ENCODE measurements at regions not wholly inside any gene's neighbourhood (a gene's known extent, or its start where the extent isn't known, plus 50 kb on each side); places are given as distances from the start of the nearest gene placed in this dataset.
"Not testable (repeated sequence)": the region's sequence is repeated elsewhere in the genome, so short reads cannot be mapped to it uniquely, and the experiment has no call there.

- no peak for ATAC-seq (replicated peaks in 1 of 2)
- H3K27ac Mint-ChIP-seq, result no peak overlapping the region
- no peak for DNase-seq
- H3K27me3 Mint-ChIP-seq (ENCODE audit: low read depth), result no peaks in the 10 kb centered on the region
- H3K4me1 Mint-ChIP-seq (ENCODE audit: low read depth), result no peaks in the 10 kb centered on the region
- peaks cover 4 to 6% of the 10 kb centered on the region in 2 donors for H3K9me3 Mint-ChIP-seq
- H3K4me3 Mint-ChIP-seq, result no peak overlapping the region
- H3K36me3 Mint-ChIP-seq (ENCODE audit: insufficient read depth in 2 of 2), result no peaks in the 10 kb centered on the region
Observed at GRCh38 chr2:129024796-129025195, 706.1 kb upstream of the HS6ST1 start.

DNA sequence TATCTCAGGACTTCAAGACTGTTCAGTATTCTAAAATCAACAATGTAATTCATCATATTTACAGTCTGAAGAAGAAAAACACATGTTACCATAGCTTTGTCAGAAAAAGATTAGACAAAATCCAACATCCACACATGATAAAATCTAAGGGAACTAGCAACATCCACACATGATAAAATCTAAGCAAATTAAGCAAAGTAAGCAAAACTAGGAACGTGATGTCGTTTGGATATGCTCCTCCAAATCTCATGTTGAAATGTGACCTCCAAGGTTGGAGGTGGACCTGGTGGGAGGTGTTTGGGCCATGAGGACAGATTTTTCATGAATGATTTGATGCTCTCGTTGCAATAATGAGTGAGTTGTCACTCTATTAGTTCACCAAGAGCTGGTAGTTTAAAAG is 717.3 kb upstream of the HS6ST1 start:
- Mint-ChIP-seq H3K9me3 (peaks cover 3 to 6% of the 10 kb centered on the region in 2 donors), H3K27ac (no peak overlapping the region), H3K27me3 (ENCODE audit: low read depth) (no peaks in the 10 kb centered on the region), H3K4me3 (no peak overlapping the region), H3K36me3 (ENCODE audit: insufficient read depth in 2 of 2) (peaks cover 0 to 1% of the 10 kb centered on the region in 2 donors), H3K4me1 (ENCODE audit: low read depth) (no peaks in the 10 kb centered on the region)
- DNase-seq (no peak), ATAC-seq (replicated peaks in 1 of 2) (no peak)

DNA sequence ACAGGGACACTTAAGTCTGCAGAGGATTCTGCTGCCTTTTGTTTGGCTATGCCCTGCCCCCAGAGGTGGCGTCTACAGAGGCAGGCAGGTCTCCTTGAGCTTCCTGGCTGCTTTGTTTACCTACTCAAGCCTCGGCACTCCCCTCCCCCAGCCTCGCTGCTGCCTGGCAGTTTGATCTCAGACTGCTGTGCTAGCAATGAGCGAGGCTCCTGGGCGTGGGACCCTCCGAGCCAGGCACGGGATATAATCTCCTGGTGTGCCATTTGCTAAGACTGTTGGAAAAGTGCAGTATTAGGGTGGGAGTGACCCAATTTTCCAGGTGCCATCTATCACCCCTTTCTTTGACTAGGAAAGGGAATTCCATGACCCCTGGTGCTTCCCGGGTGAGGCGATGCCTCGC is 725.0 kb upstream of the HS6ST1 start:
- not testable (repeated sequence) for ATAC-seq (replicated peaks in 1 of 2); H3K27ac Mint-ChIP-seq; H3K4me1 Mint-ChIP-seq (ENCODE audit: low read depth); H3K36me3 Mint-ChIP-seq (ENCODE audit: insufficient read depth in 2 of 2); H3K4me3 Mint-ChIP-seq; H3K27me3 Mint-ChIP-seq (ENCODE audit: low read depth); DNase-seq
- peaks cover 8 to 13% of the 10 kb centered on the region in 2 donors for H3K9me3 Mint-ChIP-seq

DNA sequence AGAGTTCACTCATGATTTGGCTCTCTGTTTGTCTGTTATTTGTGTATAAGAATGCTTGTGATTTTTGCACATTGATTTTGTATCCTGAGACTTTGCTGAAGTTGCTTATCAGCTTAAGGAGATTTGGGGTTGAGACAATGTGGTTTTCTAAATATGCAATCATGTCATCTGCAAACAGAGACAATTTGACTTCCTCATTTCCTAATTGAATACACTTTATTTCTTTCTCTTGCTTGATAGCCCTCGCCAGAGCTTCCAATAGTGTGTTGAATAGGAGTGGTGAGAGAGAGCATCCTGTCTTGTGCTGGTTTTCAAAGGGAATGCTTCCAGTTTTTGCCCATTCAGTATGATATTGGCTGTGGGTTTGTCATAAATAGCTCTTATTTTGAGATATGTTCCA is 727.8 kb upstream of the HS6ST1 start:
- H3K27ac Mint-ChIP-seq; DNase-seq; H3K9me3 Mint-ChIP-seq; H3K4me3 Mint-ChIP-seq; H3K27me3 Mint-ChIP-seq (ENCODE audit: low read depth); H3K4me1 Mint-ChIP-seq (ENCODE audit: low read depth); H3K36me3 Mint-ChIP-seq (ENCODE audit: insufficient read depth in 2 of 2); ATAC-seq (replicated peaks in 1 of 2): not testable (repeated sequence)

GRCh38 chr2:129050101-129050500 is 731.4 kb upstream of the HS6ST1 start:
- Mint-ChIP-seq H3K36me3 (ENCODE audit: insufficient read depth in 2 of 2) (no peaks in the 10 kb centered on the region), H3K27me3 (ENCODE audit: low read depth) (no peaks in the 10 kb centered on the region), H3K4me1 (ENCODE audit: low read depth) (no peaks in the 10 kb centered on the region), H3K9me3 (peaks cover 2 to 6% of the 10 kb centered on the region in 2 donors), H3K4me3 (no peak overlapping the region), H3K27ac (no peak overlapping the region)
- ATAC-seq (replicated peaks in 1 of 2) (no peak), DNase-seq (no peak)

GRCh38 chr2:129055242-129055641 is 736.6 kb upstream of the HS6ST1 start:
- no peak for ATAC-seq (replicated peaks in 1 of 2)
- H3K4me3 Mint-ChIP-seq, result no peak overlapping the region
- H3K27me3 Mint-ChIP-seq (ENCODE audit: low read depth), result no peaks in the 10 kb centered on the region
- DNase-seq, result no peak
- no peak overlapping the region for H3K27ac Mint-ChIP-seq
- no peaks in the 10 kb centered on the region for H3K4me1 Mint-ChIP-seq (ENCODE audit: low read depth)
- peaks cover 0 to 4% of the 10 kb centered on the region in 2 donors for H3K9me3 Mint-ChIP-seq
- no peaks in the 10 kb centered on the region for H3K36me3 Mint-ChIP-seq (ENCODE audit: insufficient read depth in 2 of 2)

DNA sequence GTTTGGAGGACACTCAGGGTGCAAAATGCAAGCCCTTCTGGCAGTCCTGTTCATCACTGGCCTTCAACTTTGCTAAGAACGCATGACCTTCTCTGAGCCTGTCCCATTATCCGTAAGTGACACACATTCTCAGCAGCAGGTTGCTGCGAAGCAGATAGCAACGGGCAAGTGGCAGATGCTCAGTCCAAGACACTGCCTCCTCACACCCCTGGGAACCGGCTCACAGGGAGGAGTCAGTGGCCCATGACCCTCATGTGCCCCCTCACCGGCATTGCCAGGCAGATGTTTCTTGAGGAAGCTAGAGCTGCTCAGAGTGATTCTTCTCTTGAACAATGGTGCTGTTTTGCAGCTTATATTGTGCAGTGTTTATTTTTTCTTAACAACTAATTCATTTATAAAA is 737.2 kb upstream of the HS6ST1 start:
- Mint-ChIP-seq H3K4me1 (ENCODE audit: low read depth) (no peaks in the 10 kb centered on the region), H3K27me3 (ENCODE audit: low read depth) (no peaks in the 10 kb centered on the region), H3K4me3 (no peak overlapping the region), H3K27ac (no peak overlapping the region), H3K9me3 (peaks cover 0 to 3% of the 10 kb centered on the region in 2 donors), H3K36me3 (ENCODE audit: insufficient read depth in 2 of 2) (no peaks in the 10 kb centered on the region)
- DNase-seq (no peak), ATAC-seq (replicated peaks in 1 of 2) (no peak)

GRCh38 chr2:129056309-129056958 is 737.8 kb upstream of the HS6ST1 start:
- no peak for DNase-seq
- H3K36me3 Mint-ChIP-seq (ENCODE audit: insufficient read depth in 2 of 2), result no peaks in the 10 kb centered on the region
- no peaks in the 10 kb centered on the region for H3K27me3 Mint-ChIP-seq (ENCODE audit: low read depth)
- H3K4me1 Mint-ChIP-seq (ENCODE audit: low read depth), result no peaks in the 10 kb centered on the region
- no peak overlapping the region for H3K27ac Mint-ChIP-seq
- peaks cover 0 to 2% of the 10 kb centered on the region in 2 donors for H3K9me3 Mint-ChIP-seq
- no peak overlapping the region for H3K4me3 Mint-ChIP-seq
- no peak for ATAC-seq (replicated peaks in 1 of 2)

GRCh38 chr2:129056959-129057317 is 738.3 kb upstream of the HS6ST1 start:
- H3K27ac Mint-ChIP-seq, result no peak overlapping the region
- no peaks in the 10 kb centered on the region for H3K4me1 Mint-ChIP-seq (ENCODE audit: low read depth)
- H3K9me3 Mint-ChIP-seq, result no peaks in the 10 kb centered on the region
- no peaks in the 10 kb centered on the region for H3K36me3 Mint-ChIP-seq (ENCODE audit: insufficient read depth in 2 of 2)
- no peaks in the 10 kb centered on the region for H3K27me3 Mint-ChIP-seq (ENCODE audit: low read depth)
- no peak for ATAC-seq (replicated peaks in 1 of 2)
- no peak for DNase-seq
- no peak overlapping the region for H3K4me3 Mint-ChIP-seq

DNA sequence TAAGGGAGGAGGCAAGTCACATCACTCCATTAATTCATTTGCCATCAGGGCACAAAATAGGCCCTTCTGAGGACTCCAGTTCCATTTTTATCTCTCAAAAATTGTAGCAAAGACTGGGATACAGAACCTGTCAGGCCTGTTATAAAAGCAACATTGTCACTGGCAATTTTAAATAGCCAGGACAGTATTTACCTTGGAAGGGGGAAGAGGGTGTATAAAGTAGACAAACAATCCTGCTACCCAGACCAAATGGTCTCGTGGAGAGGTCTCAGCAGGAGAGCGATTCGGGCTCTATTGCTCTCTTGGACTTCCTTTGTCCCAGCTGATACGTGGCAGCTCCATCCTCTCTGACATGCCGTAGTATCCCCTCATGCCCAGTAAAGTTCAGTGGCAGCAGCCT is 740.3 kb upstream of the HS6ST1 start:
- Mint-ChIP-seq H3K4me1 (ENCODE audit: low read depth) (no peaks in the 10 kb centered on the region), H3K9me3 (peaks cover 0 to 3% of the 10 kb centered on the region in 2 donors), H3K27ac (no peak overlapping the region), H3K4me3 (no peak overlapping the region), H3K36me3 (ENCODE audit: insufficient read depth in 2 of 2) (no peaks in the 10 kb centered on the region), H3K27me3 (ENCODE audit: low read depth) (no peaks in the 10 kb centered on the region)
- DNase-seq, result no peak
- ATAC-seq (replicated peaks in 1 of 2), result no peak

GRCh38 chr2:129059476-129059875 is 740.8 kb upstream of the HS6ST1 start:
- Mint-ChIP-seq H3K9me3 (peaks cover 0 to 3% of the 10 kb centered on the region in 2 donors), H3K4me3 (no peak overlapping the region), H3K27ac (no peak overlapping the region), H3K4me1 (ENCODE audit: low read depth) (no peaks in the 10 kb centered on the region), H3K36me3 (ENCODE audit: insufficient read depth in 2 of 2) (no peaks in the 10 kb centered on the region), H3K27me3 (ENCODE audit: low read depth) (no peaks in the 10 kb centered on the region)
- DNase-seq (no peak), ATAC-seq (replicated peaks in 1 of 2) (no peak)

DNA sequence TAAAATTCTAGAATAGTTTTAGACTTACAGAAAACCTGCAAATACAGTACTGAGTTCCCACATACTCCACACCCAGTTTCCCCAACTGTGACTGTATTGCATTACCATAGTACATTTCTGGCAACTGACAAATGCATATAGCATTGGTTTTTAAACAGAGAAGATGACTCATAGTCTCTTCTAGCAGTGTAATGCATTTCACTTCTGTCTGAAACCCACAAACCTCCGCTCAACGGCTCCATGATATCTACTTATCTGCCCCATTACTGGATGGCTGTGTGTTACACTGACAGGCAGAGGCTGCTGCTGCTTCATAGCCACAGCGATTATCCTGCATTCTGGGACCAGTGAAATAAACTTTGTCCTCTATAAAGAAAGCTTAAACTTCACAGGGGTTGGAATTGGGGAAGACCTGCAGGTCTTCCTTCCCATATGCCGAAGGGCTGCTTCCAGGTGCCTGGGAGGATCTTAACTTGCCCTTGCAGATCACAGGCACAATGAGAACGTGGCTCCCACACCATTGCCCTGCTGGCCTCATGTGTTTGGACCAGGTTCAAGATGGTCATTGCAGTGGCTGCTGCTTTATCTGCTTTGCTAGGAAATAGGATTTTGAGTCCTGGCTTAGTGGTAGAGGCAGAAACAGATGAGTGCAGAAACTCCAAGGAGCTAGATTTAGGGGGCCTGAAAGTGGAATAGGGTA is 742.6 kb upstream of the HS6ST1 start:
- Mint-ChIP-seq H3K4me3 (no peak overlapping the region), H3K27ac (no peak overlapping the region), H3K36me3 (ENCODE audit: insufficient read depth in 2 of 2) (no peaks in the 10 kb centered on the region), H3K4me1 (ENCODE audit: low read depth) (no peaks in the 10 kb centered on the region), H3K9me3 (peaks cover 0 to 3% of the 10 kb centered on the region in 2 donors), H3K27me3 (ENCODE audit: low read depth) (no peaks in the 10 kb centered on the region)
- DNase-seq (peak in 1 of 2 donors; percentile 10), ATAC-seq (replicated peaks in 1 of 2) (peak; percentile 51 to 79)

DNA sequence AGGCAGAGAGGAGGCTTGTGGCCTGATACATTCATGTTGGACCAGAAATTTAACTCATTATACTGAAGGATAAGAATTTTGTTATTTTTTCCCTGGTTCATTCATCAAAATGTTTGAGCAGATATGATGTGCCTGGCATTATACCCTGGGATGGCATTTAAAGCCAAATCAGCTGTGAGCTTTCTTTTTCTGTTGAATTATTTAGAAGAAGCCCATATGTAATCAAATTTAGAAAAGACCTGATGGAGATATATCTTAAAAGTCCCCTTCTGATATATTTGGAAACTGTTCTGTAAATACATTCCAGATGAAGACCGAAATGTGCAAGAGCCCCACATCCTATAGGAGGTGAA is 743.1 kb upstream of the HS6ST1 start:
- Mint-ChIP-seq H3K27ac (no peak overlapping the region), H3K27me3 (ENCODE audit: low read depth) (no peaks in the 10 kb centered on the region), H3K4me1 (ENCODE audit: low read depth) (no peaks in the 10 kb centered on the region), H3K4me3 (no peak overlapping the region), H3K36me3 (ENCODE audit: insufficient read depth in 2 of 2) (no peaks in the 10 kb centered on the region), H3K9me3 (peaks cover 0 to 3% of the 10 kb centered on the region in 2 donors)
- DNase-seq (no peak), ATAC-seq (replicated peaks in 1 of 2) (no peak)
